ENCODE measurements at regions not wholly inside any gene's neighbourhood (a gene's known extent, or its start where the extent isn't known, plus 50 kb on each side); places are given as distances from the start of the nearest gene placed in this dataset.

DNA sequence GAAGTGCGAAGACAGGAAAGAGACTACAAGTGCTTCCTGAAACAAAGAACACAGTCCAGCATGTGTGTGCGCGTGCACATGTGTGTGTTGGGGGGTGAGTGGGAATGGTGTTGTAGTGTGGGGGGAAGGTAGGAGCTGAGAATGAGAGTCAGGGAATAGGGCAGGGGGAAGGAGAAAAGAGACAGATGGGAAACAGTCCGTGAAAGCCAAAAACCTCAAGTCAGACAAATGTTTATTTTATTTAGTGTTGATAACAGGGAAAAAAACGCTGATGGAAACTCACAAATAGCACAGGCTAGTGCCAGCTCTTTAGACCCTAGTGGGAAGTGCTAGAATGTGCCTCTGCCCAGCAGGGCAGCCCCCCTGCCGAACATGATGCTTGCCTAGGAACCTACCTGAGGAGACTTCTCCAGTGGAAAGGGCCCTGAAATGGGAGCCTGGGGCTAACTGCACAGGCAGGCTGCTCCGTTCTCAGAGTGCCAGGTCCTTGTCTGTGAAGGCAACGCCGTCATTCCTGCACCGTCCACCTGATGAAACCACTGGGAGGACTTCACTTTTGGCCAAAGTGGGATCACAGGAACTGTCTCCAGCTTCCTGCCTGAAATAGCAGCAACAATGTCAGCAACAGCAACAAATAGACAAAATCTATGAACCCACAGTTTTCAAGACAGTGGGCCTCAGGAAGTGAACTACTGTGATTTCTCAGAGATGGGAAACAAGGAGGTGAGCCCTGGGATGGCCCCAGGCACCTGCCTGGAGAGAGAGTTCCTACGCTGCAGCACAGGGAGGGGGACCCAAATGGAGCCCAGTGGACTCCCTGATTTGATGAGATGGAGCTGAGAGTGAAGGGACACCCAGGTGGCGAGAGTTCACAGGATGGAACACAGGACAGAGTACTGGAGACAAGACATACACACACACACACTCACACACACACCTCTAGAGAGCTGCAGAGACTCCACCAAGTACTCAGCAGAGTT is 379.7 kb downstream of the RPS24 start:
- Histone ChIP-seq H3K36me3 (ENCODE audit: insufficient read depth, low read length) (no peaks in the 10 kb centered on the region), H3K27ac (no peak overlapping the region), H3K9me3 (ENCODE audit: low read depth, low read length) (no peaks in the 10 kb centered on the region), H3K4me3 (no peak overlapping the region), H3K9ac (ENCODE audit: insufficient read length) (no peak overlapping the region)
- DNase-seq (ENCODE audit: low read depth, low spot score): no peak
- no peak for TF ChIP-seq POLR2AphosphoS5 (IDR thresholded peaks at IDR 0.05; ENCODE audit: borderline replicate concordance, low read depth, low read length)
- TF ChIP-seq EZH2 (IDR thresholded peaks at IDR 0.05): no peak
- no peak for TF ChIP-seq FOXP2 (optimal IDR thresholded peaks at IDR 0.05; ENCODE audit: control extremely low read depth, extremely low read length, insufficient read depth)

DNA sequence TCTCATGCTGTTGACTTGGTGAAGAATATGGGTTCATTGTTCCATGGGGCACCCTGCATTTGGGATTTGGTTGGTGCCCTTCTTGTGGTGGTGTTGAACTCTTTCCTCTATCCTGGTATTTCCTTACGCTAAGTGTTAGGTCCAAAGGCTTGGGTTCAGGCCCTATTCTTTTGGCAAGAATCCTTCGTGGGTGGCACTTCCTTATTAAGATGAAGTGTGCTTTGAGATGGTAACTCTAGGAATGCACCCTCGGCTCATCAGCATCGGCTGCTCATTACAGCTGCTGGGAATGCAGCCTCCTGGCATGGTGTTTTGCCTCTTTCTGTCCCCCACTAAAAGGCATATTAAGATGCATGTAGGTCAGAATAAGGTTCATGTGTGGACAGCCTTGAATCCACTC is 380.7 kb downstream of the RPS24 start:
- Histone ChIP-seq H3K36me3 (ENCODE audit: insufficient read depth, low read length) (no peaks in the 10 kb centered on the region), H3K27ac (no peak overlapping the region), H3K4me3 (no peak overlapping the region), H3K9me3 (ENCODE audit: low read depth, low read length) (no peaks in the 10 kb centered on the region), H3K9ac (ENCODE audit: insufficient read length) (no peak overlapping the region)
- no peak for TF ChIP-seq FOXP2 (optimal IDR thresholded peaks at IDR 0.05; ENCODE audit: control extremely low read depth, extremely low read length, insufficient read depth)
- no peak for TF ChIP-seq POLR2AphosphoS5 (IDR thresholded peaks at IDR 0.05; ENCODE audit: borderline replicate concordance, low read depth, low read length)
- TF ChIP-seq EZH2 (IDR thresholded peaks at IDR 0.05): no peak
- DNase-seq (ENCODE audit: low read depth, low spot score): no peak

DNA sequence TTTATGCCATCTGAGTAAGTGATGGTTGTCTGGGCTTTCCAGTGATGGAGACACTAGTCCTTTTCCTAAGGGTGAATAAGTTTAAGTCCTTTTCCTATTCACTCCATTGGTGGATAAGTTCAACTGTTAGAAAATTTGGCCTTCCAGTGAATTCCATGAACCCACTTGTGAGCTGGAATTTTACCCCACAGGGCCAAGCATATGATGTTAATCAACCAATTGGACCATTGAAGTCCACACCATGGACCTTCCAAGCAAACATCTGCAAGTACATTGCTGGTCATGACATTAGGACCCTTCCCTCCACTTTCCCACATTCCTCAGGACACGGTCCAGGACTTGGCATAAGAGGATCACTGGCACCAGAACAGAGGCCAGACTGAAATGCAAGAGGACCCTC is 381.4 kb downstream of the RPS24 start:
- TF ChIP-seq EZH2 (IDR thresholded peaks at IDR 0.05) (no peak), FOXP2 (optimal IDR thresholded peaks at IDR 0.05; ENCODE audit: control extremely low read depth, extremely low read length, insufficient read depth) (no peak), POLR2AphosphoS5 (IDR thresholded peaks at IDR 0.05; ENCODE audit: borderline replicate concordance, low read depth, low read length) (no peak)
- H3K4me3 ChIP-seq: no peak overlapping the region
- H3K9ac ChIP-seq (ENCODE audit: insufficient read length): no peak overlapping the region
- no peak for DNase-seq (ENCODE audit: low read depth, low spot score)
- H3K36me3 ChIP-seq (ENCODE audit: insufficient read depth, low read length): no peaks in the 10 kb centered on the region
- H3K27ac ChIP-seq: no peak overlapping the region
- H3K9me3 ChIP-seq (ENCODE audit: low read depth, low read length): no peaks in the 10 kb centered on the region

DNA sequence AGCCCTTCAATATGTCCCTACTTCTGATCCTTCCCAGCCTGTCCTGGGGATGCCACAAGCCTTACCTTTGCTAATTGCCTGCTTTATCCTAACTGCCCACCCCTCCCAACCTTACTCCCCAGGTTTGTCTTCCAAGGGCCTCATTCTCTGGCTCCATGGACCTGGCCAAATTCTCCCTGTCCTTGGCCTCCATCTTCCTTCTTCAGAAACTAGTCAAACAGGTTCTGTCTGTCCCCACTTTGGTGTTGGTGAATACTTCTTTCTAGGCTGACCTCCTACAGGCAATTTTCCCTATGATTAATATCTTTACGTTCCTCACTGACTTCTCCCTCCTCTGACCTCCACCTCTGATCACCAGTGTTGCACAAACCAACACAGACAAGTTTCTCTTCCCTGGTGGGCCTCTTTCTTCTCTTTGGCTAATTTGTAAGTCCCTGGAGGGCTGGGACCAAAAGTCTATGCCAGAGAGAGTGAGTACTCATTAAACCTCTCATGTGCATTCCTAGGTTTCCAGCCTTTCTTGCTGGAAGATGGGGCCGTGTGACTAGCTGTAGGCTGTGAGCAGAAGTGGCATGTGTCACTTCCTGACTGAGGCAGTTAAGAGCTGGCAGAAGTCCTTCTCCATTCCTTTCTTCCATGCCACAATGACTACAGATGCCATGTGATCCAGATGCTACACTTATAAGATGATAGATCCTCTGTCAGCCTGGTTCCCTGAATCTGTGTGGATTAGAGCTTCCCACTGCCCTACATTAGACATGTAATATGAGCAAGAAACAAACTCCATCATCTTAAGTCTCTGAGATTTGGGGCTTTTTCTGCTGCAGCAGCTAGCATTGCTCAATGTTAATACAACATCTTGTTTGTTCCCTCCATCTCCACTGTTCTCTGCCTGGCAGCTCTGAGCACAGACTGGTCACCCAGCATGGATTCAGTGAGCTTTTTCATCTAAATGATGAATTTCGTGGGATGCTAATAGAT is 382.7 kb downstream of the RPS24 start:
- TF ChIP-seq POLR2AphosphoS5 (IDR thresholded peaks at IDR 0.05; ENCODE audit: borderline replicate concordance, low read depth, low read length): no peak
- TF ChIP-seq EZH2 (IDR thresholded peaks at IDR 0.05): no peak
- TF ChIP-seq FOXP2 (optimal IDR thresholded peaks at IDR 0.05; ENCODE audit: control extremely low read depth, extremely low read length, insufficient read depth): no peak
- no peak overlapping the region for H3K9ac ChIP-seq (ENCODE audit: insufficient read length)
- H3K27ac ChIP-seq: no peak overlapping the region
- H3K9me3 ChIP-seq (ENCODE audit: low read depth, low read length): no peaks in the 10 kb centered on the region
- H3K4me3 ChIP-seq: no peak overlapping the region
- DNase-seq (ENCODE audit: low read depth, low spot score): no peak
- no peaks in the 10 kb centered on the region for H3K36me3 ChIP-seq (ENCODE audit: insufficient read depth, low read length)

DNA sequence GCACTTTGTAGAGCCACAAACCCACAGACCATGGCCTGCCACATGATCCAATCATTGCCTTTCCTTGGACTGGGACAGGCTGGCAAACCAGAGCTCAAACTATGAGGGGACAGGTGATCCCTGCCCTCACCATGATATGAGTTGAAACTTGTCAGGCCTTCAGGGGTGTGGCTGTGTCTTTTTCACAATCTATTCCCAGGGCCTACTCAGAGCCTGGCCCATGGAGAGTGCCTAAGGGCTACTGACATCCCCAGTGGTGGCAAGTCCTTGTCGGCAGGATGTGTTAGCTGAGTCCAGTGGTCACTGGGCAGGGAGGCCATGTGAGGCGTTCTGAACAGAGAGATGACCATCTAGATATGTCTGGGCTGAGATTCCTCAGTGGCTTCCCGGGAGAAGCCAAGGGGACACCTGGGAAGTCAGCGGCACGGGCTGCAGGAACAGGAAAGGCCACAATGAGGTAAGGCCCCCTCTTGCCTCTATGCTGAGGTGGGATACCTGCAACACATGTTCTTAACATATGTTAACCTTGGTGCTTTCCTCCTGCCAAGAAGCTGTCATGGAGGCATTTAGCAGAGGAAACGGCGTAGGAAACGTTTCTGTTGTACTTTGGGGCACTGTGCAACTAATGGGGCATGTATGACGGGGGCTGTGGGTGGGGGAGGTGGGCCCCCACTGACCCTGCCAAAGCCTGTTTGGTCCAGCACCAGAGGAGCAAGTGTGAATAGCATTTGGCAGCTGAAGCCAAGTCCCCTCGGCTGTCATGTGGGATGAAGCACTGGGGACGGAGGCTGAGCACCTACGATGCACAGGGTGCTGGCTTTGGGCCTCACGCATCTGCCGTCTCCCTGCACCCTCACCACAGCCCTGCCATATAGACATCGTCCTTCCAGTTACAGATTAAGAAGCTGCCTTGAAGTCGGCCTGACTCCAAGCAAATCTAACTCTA is 384.0 kb downstream of the RPS24 start:
- TF ChIP-seq FOXP2 (optimal IDR thresholded peaks at IDR 0.05; ENCODE audit: control extremely low read depth, extremely low read length, insufficient read depth) (no peak), POLR2AphosphoS5 (IDR thresholded peaks at IDR 0.05; ENCODE audit: borderline replicate concordance, low read depth, low read length) (no peak), EZH2 (IDR thresholded peaks at IDR 0.05) (no peak)
- Histone ChIP-seq H3K36me3 (ENCODE audit: insufficient read depth, low read length) (no peaks in the 10 kb centered on the region), H3K4me3 (no peak overlapping the region), H3K9ac (ENCODE audit: insufficient read length) (no peak overlapping the region), H3K27ac (no peak overlapping the region), H3K9me3 (ENCODE audit: low read depth, low read length) (no peaks in the 10 kb centered on the region)
- DNase-seq (ENCODE audit: low read depth, low spot score): no peak

DNA sequence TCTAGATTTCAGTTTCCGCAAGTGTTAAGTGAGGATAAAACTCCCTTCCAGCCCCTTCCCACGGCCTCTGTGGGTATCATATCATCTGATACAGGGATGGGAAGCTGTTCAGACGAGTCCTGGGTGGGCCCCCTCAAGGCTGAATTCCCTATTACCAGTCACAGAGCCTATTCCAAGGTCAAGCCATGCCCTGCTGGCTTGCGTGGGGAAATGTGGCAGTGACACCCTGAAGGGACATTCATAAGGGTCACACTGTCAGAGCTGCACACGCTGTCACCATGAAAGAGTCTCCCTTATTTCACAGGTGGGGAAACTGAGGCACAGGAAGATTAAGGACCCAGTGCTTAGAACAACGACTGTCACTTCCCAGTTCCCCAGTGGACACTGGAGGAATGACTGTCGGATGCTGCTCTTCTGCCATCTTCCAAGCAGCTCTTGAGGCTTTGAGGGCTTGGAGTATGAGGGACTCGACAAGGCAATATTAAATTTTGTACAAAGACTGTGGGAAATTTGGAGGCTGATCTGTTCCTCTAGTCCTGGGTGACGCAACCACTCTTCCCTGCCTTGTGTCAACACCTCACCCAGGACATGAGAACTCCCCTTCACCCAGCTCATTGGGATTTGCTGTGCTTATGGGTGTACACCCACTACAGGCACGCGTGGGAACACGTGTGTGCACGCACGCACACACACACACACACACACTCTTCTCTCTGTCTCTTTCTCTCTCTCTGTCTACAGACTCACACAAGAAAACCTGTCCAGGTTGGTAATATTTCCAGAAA is 386.0 kb downstream of the RPS24 start:
- Histone ChIP-seq H3K27ac (no peak overlapping the region), H3K36me3 (ENCODE audit: insufficient read depth, low read length) (no peaks in the 10 kb centered on the region), H3K4me3 (no peak overlapping the region), H3K9ac (ENCODE audit: insufficient read length) (no peak overlapping the region), H3K9me3 (ENCODE audit: low read depth, low read length) (no peaks in the 10 kb centered on the region)
- no peak for TF ChIP-seq POLR2AphosphoS5 (IDR thresholded peaks at IDR 0.05; ENCODE audit: borderline replicate concordance, low read depth, low read length)
- no peak for TF ChIP-seq EZH2 (IDR thresholded peaks at IDR 0.05)
- no peak for TF ChIP-seq FOXP2 (optimal IDR thresholded peaks at IDR 0.05; ENCODE audit: control extremely low read depth, extremely low read length, insufficient read depth)
- DNase-seq (ENCODE audit: low read depth, low spot score): no peak

Data from SK-N-MC (cell line).